Upper lobe of left lung (tissue), 4 donors: ENCODE measurements at regions not wholly inside any gene's neighbourhood (a gene's known extent, or its start where the extent isn't known, plus 50 kb on each side); places are given as distances from the start of the nearest gene placed in this dataset.

ENCODE experiments used
- EP300 ChIP-seq, 4 donors: sonication (generic); formaldehyde crosslinking; IDR thresholded peaks; one replicate each; pipeline ENCODE4 v1.5.1; 2017; ENCODE audit warnings: antibody characterized with exemption in 4 of 4, control low read depth in 2 of 4
- POLR2A ChIP-seq, 4 donors: fragments of 450-650 bp; IDR thresholded peaks; one replicate each; pipeline ENCODE4 v1.5.1; 2016 to 2017; ENCODE audit warnings: antibody characterized with exemption in 4 of 4, mild to moderate bottlenecking in 2 of 4
- TF ChIP-seq, protein P1 (sequence below), 6 experiments: fragments of 450-650 bp in 4 of 6; fragments of 200-600 bp in 2 of 6; sonication (generic) in 2 of 6; IDR thresholded peaks; one replicate each; pipeline ENCODE4 v1.5.1; 2016 to 2019; ENCODE audit warnings: antibody characterized with exemption in 6 of 6

- TF ChIP-seq, protein P1, sequence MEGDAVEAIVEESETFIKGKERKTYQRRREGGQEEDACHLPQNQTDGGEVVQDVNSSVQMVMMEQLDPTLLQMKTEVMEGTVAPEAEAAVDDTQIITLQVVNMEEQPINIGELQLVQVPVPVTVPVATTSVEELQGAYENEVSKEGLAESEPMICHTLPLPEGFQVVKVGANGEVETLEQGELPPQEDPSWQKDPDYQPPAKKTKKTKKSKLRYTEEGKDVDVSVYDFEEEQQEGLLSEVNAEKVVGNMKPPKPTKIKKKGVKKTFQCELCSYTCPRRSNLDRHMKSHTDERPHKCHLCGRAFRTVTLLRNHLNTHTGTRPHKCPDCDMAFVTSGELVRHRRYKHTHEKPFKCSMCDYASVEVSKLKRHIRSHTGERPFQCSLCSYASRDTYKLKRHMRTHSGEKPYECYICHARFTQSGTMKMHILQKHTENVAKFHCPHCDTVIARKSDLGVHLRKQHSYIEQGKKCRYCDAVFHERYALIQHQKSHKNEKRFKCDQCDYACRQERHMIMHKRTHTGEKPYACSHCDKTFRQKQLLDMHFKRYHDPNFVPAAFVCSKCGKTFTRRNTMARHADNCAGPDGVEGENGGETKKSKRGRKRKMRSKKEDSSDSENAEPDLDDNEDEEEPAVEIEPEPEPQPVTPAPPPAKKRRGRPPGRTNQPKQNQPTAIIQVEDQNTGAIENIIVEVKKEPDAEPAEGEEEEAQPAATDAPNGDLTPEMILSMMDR (IDR thresholded peaks at IDR 0.05), result no peak
- TF ChIP-seq POLR2A (IDR thresholded peaks at IDR 0.05), result no peak
- no peak for TF ChIP-seq EP300 (IDR thresholded peaks at IDR 0.05)
Observed at GRCh38 chr2:150208689-150209088, 278.8 kb downstream of the RND3 start.
